ENCODE measurements at regions not wholly inside any gene's neighbourhood (a gene's known extent, or its start where the extent isn't known, plus 50 kb on each side); places are given as distances from the start of the nearest gene placed in this dataset.
"Not testable (repeated sequence)": the region's sequence is repeated elsewhere in the genome, so short reads cannot be mapped to it uniquely, and the experiment has no call there.

DNA sequence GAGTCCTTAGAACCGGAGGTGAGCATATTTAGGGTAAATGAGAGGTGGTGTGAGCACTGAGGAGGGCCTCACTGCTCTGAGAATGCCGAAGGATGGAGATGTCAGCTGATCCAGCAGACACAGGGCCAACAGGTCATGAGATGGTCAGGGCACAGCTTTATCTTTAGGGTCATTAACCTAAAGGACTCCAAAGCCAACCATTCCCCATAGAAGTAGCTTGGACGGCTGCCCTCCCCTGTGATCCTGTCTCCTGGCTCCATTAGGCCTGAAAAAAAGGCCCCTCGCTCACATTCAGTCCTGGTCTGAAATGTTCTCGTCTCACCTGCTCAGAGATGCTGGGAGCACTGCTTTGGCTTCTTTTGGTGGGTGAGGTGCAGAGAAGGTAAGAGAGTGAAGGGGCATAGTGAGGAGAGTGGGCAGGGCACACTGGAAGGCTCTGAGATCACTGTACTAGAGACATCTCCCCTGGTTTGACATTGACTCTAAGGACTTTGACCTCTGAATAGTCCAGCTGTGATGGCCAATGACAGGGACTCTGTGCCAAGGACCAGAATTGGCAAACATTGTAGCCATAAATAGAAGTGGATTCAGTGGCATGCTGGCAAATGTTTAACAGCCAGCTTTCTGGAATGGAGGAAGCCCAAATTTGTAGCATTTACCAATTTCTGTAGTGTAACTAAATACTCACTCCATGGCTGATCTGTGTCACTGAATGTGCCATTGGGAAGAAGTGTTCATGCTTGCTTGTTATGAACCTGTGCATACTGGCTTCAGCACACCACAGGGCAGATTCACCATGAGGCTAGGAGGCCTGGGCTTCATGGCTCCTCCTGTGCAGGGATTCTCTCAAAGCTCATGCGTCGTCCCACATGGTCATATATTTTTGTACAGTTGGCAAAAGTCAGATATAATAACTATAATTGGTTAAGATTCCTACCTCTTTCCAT is 76.2 kb upstream of the MRPS22 start:
- TF ChIP-seq, protein P1, sequence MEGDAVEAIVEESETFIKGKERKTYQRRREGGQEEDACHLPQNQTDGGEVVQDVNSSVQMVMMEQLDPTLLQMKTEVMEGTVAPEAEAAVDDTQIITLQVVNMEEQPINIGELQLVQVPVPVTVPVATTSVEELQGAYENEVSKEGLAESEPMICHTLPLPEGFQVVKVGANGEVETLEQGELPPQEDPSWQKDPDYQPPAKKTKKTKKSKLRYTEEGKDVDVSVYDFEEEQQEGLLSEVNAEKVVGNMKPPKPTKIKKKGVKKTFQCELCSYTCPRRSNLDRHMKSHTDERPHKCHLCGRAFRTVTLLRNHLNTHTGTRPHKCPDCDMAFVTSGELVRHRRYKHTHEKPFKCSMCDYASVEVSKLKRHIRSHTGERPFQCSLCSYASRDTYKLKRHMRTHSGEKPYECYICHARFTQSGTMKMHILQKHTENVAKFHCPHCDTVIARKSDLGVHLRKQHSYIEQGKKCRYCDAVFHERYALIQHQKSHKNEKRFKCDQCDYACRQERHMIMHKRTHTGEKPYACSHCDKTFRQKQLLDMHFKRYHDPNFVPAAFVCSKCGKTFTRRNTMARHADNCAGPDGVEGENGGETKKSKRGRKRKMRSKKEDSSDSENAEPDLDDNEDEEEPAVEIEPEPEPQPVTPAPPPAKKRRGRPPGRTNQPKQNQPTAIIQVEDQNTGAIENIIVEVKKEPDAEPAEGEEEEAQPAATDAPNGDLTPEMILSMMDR (IDR thresholded peaks at IDR 0.05; ENCODE audit: low read depth, low read length, missing control alignments): no peak
- H3K4me3 ChIP-seq (ENCODE audit: low read depth, low read length): no peak overlapping the region
- DNase-seq (ENCODE audit: low read depth): no peak

DNA sequence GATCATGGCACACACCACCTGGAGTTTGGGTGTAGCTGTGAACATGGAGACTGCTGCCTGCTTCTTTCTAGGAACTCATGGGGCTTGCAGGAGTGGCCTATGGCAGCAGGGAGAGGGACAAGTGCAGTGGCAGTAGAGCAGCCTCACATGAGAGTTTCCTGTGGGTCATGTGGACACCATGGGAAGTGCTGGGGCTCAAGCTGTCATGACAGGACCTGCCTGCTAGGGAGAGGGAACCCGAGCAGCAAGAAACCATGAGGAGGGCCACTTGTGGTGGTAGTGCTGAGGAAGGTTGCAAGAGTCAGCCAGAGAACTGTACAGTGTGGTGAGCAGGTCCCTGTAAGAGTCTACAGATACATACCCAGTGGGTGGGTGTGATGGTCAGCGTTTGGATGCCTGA is 73.8 kb upstream of the MRPS22 start:
- H3K4me3 ChIP-seq (ENCODE audit: low read depth, low read length): no peak overlapping the region
- TF ChIP-seq, protein P1 (IDR thresholded peaks at IDR 0.05; ENCODE audit: low read depth, low read length, missing control alignments): no peak
- DNase-seq (ENCODE audit: low read depth): no peak

DNA sequence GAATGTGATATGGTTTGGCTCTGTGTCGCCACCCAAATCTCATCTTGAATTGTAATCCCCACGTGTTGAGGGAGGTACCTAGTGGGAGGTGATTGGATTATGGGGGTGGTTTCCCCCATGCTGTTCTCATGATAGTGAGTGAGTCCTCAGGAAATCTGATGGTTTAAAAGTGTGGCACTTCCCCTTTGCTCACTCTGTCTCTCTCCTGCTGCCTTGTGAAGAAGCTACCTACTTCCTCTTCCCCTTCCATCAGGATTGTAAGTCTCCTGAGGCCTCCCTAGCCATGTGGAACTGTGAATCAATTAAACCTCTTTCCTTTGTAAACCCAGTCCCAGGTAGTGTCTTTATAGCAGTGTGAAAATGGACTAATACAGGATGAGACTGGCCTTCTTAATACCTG is 73.2 kb upstream of the MRPS22 start:
- H3K4me3 ChIP-seq (ENCODE audit: low read depth, low read length); DNase-seq (ENCODE audit: low read depth): not testable (repeated sequence)

DNA sequence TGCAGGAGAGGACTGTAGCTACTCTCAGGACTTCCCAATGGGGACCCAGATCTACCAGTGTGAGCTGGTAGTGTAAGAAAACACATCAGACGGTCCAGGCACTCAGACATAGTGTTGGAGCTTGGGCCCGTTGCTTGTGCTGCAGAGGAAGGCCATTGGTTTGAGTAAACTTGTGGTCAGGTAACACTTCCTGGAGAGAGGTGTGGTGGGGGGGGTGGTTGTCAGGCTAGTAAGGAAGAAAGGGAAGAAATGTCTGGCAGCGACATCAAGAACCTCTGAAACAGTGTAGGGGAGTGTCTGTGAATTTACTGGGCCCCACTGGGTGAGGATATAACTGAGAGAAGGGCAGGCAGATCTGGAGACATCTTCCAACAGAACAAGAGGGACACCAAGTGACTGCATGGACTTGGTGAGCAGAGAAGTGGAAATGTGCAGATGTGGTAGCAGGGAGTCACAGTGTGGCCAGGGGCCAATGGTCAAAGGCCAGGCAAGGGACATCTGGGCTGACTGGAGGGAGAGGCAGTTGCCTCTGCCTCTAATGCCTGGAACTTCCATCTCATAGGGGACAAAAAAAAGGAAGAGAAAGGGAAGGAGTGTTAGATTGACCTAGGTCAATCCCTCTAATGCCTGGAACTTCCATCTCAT is 63.7 kb upstream of the MRPS22 start:
- no peak for DNase-seq (ENCODE audit: low read depth)
- TF ChIP-seq, protein P1 (IDR thresholded peaks at IDR 0.05; ENCODE audit: low read depth, low read length, missing control alignments): no peak
- no peak overlapping the region for H3K4me3 ChIP-seq (ENCODE audit: low read depth, low read length)

DNA sequence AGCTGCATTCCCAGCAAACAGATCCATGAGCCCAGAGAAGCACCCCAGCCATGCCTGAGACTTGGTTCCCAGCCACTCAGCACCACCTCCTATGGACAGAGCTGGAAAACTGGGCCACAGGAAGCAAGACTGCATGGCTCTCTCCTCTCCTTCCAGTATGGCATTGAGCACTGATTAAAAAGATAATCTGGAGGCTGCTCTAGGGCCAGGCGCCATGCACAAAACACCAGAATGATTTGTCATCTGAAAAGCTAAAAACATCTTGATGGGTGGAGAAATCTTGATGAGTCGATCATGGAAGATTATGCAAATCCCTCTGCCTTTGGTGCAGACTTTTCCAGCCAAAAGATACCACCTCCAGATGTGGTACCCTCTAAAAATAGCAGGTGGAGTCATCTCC is 62.7 kb upstream of the MRPS22 start:
- TF ChIP-seq, protein P1 (IDR thresholded peaks at IDR 0.05; ENCODE audit: low read depth, low read length, missing control alignments): no peak
- no peak for DNase-seq (ENCODE audit: low read depth)

DNA sequence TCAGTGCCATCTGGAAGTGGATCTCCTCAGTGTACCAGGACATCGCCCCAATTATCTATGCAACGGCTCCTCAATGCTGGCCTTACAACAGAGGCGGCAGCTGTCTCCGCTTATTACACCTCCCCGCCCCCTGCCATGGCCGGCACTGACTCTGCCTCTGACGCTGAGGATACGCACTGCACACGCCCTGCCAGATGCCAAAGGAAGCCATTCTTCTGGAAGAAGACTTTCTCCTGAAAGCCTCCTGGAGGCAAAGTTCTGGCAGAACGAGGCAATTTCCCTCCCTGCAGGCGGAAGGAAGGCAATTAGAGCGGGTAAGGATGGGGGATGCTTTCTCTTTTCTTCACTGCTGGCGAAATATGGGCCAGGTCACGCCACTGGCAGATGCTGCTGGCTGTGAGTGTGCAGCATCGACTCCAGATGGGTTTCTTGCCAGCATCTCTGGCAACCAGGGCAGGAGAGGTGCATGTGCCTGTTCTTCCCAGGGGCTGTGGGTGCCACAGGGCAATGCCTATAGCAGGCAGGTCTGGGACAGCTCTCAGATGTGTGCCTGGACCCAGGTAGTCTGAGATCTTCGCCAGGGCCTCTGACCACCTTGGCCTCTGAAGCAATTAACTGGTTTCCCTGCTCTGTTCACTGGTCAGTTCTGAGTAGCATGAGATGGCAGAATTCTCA is 62.2 kb upstream of the MRPS22 start:
- H3K4me3 ChIP-seq (ENCODE audit: low read depth, low read length): no peak overlapping the region
- DNase-seq (ENCODE audit: low read depth): no peak
- TF ChIP-seq, protein P1 (IDR thresholded peaks at IDR 0.05; ENCODE audit: low read depth, low read length, missing control alignments): no peak

More for the DNA sequence above, 62.7 kb upstream of the MRPS22 start:
- no peak overlapping the region for H3K4me3 ChIP-seq (ENCODE audit: low read depth, low read length)

DNA sequence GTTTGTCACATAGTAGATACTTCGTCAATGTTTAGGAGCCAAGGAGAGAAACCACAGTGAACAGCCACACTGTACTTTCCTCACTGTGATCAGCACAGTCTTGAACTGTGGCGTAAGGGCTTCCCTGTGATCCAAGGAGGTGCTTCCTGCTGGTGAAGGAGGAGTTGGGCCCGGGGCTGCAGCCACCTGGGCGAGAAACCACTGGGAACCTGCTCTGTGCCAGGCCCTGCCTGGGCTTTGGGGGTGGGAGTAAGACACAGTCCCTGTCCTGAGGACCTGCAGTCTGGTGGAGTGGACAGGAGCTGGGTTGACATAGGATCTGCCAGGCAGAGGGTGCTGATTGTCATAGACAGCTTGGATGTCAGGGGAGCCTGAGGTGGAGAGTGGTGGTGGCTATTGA is 60.5 kb upstream of the MRPS22 start:
- no peak overlapping the region for H3K4me3 ChIP-seq (ENCODE audit: low read depth, low read length)
- DNase-seq (ENCODE audit: low read depth): no peak

More for the DNA sequence above, 60.5 kb upstream of the MRPS22 start:
- TF ChIP-seq, protein P1 (IDR thresholded peaks at IDR 0.05; ENCODE audit: low read depth, low read length, missing control alignments): no peak
